ENCODE measurements at regions not wholly inside any gene's neighbourhood (a gene's known extent, or its start where the extent isn't known, plus 50 kb on each side); places are given as distances from the start of the nearest gene placed in this dataset.

DNA sequence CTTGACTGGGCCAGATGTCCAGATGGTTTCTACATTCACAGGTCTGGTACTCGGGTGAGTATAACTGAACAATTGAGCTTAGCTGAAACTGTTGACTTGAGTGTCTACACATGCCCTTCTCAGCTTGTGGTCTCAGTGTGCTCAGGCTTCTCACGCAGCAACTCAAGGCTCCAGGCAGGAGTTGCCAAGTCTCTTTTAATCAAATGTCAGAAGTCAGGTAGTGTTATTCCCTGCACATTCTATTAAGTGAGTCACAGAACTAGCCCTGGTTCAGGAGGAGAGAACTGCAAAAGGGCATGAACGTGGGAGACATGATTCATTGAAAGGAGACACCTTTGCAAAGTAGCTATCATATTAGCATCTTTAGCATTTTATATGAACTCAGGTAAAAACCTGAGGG lies 199.3 kb upstream of the ACTBL2 start:
- no peak for DNase-seq

DNA sequence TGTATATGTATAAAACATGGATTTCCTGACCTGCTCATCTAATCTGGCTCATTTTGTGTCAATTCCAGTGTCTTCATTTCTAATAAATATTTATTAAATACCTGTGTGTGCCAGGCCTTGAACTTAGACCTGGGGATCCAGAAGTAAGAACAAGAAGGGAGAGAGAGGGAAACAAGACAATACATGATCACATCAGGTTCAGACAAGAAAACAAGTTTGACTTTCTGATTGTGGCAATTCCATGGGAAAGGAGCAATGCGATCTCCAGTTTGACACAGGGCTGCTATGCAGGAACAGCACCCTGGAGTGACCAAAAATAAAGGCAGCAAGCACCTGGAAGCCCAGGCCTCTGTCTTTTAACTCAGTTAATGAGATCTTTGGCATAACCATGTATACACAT lies 198.1 kb upstream of the ACTBL2 start:
- no peak for DNase-seq

DNA sequence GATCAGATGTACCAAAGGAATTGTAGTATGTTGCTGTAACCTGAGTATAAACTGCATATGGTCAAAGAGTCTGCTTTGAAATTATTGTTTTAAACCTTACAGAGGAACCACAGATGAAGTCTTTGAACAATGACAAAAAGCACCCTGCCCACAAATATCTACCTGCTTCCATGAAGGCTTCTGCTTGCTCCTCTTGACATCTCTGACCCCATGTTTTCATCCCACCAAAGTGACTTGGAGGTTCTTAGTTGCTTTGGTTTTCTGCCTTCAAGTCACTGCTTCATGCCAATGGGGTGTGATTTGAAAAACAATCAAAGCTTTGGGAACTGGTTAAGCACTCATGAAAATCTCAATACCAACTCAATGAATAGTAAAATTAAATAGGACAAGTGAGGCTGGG lies 194.6 kb upstream of the ACTBL2 start:
- no peak for DNase-seq

DNA sequence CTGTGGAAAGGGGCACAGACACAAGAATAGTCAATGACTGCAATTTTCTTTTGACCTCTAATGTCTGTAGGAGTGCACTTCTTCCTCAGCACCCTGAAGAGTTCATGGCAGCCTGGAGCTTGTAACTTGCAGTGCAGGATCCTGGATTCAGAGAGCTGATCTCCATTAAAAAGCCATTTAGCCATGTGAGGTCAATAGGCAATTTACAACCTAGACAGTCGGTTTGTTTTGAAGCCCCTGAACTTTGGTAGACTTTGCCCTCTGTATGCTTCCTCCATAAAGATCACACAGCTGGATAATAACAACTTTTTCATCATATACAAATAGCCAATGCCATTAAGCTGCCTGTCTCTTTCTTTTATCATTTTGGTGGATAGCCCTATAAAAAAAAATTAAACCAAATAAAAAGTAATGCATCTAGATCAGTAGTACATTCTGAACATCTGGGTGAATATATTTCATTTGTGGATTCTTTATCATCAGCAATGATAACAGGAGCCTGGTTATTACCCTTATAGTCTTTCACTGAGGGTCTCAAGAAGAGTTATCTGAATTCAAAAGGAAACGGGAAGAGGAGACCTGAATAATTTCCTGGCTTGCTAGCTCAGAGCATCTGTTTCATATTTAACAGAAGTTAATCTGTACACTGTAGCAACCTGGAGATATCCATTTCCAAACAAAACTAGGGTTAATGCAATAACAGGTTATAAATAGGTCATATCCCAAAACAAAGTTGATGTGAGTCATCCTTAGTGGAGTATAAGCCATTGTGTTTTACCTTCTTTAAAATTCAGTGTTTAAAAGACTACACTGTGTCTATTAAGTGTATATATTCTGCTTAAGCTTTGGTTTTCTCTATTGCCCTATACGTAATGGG lies 193.8 kb upstream of the ACTBL2 start:
- DNase-seq, result peak in 1 of 3 donors; percentile 24

GRCh38 chr5:57675236-57675635 lies 192.6 kb upstream of the ACTBL2 start:
- no peak for DNase-seq

DNA sequence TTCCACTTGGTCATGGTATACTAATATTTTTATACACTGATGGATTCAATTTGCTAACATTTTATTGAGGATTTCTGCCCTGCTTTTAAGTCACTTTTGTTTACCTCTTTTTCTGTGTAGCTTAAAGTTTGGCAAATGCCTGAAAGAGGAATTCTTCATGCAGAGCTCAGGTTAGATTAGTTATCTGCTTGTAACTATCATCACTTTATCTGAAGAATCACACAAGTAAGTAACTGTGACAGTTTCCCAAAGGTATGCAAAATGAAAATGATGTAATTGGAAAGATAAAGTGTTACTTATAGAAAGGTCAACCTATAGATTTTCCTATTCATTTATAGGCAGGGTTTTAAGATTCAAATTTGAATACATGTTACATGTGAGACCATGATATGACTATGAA lies 188.8 kb upstream of the ACTBL2 start:
- DNase-seq, result no peak

- no peak for DNase-seq
Observed at GRCh38 chr5:57666582-57666981, 184.0 kb upstream of the ACTBL2 start.

DNA sequence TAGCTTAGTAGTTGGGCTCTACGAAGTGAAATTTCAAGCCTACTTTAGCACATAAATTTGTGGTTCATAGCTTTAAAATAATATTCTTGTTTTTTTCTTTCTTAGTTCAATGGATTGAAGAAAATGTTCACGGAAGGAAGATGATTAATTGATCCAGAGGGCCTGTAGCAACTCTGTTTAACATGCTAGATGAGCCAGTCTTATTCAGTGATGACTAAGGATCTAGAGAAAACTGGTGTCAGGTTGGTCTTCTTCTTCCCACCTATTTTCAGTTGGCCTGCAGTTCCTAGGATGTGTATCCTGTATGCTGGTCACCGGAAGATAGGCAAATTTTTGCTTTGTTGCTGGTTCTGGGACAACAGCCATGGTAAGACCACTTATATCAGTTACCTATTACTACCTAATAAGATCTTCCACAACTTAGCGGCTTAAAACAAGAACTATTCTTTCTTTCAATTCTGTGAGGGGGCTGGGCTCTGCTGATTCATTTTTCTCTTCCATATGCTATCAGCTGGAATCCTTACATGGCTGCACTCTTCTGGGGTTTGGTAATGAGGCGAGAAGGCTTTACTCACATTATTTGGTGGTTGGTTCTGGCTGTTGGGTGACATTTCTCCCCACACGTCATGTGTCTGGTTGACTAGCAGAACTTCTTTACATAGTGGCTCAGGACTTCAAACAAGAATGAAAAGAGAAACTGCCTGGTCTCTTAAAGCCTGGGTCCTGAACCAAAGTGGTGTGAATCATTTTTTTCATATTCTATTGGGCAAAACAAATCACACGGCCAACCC lies 182.7 kb upstream of the ACTBL2 start:
- no peak for DNase-seq

DNA sequence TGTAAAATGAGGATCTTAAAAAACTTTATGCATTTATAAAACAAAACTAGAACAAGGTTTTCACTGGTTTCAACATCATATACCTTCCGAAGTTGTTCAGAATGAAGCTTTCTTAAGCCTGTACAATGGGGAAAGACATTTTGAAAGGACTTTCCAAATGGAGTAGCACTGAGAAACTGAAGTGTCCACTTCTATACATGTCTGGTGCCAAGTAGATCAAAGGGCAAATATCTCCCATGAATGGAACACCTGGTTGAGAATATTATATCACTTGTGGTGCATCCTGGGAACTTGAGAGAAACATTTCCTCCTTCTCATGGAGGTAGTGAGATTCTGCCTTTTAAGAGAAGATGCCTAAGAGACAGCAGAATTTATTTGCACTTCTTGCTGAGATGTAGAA lies 182.1 kb upstream of the ACTBL2 start:
- no peak for DNase-seq

- no peak for DNase-seq
Observed at GRCh38 chr5:57663466-57663865, 180.9 kb upstream of the ACTBL2 start.

- DNase-seq, result peak in 1 of 3 donors; percentile 18
Observed at GRCh38 chr5:57662991-57663390, 180.4 kb upstream of the ACTBL2 start.

DNA sequence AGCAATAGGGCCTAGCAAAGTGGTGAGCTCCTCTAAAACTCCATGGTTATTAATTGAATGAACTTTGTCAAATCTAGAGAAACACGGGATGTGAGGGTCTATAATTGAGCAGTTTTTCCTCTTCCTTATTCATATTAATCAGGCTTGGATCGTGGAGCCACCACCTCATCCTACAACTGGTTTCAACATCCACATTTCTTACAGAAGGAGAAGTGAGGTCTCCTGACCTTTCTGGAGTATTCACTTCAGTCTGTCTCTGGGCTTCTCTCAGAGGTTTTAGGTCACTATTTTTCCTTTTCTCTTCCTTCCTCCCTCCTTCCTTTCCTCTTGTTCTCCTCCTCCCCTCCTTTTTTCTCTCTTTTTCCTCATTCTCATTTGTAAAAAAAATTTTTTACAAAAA lies 177.3 kb upstream of the ACTBL2 start:
- no peak for DNase-seq

- no peak for DNase-seq
Observed at GRCh38 chr5:57658018-57658417, 175.4 kb upstream of the ACTBL2 start.

DNA sequence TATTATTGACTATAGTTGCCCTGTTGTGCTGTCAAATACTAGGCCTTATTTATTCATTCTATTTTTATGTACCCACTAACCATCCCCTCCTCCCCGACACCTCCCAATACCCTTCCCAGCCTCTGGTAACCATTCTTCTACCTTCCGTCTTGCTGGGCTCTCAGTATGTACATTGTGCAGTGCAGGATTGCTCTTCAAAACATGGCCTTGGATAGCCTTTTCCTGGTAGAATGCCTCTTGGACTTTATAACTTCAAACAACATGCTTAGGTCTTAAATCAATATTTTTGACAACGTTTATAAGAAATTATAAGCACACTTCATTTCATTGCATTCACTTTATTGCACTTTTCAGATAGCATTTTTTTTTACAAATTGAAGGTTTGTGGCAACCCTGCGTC lies 172.6 kb upstream of the ACTBL2 start:
- DNase-seq, result no peak

GRCh38 chr5:57653636-57654290 lies 171.2 kb upstream of the ACTBL2 start:
- DNase-seq, result peak; percentile 13 to 35 (median 29)

- DNase-seq, result no peak
Observed at GRCh38 chr5:57651127-57651526, 168.5 kb upstream of the ACTBL2 start.

DNA sequence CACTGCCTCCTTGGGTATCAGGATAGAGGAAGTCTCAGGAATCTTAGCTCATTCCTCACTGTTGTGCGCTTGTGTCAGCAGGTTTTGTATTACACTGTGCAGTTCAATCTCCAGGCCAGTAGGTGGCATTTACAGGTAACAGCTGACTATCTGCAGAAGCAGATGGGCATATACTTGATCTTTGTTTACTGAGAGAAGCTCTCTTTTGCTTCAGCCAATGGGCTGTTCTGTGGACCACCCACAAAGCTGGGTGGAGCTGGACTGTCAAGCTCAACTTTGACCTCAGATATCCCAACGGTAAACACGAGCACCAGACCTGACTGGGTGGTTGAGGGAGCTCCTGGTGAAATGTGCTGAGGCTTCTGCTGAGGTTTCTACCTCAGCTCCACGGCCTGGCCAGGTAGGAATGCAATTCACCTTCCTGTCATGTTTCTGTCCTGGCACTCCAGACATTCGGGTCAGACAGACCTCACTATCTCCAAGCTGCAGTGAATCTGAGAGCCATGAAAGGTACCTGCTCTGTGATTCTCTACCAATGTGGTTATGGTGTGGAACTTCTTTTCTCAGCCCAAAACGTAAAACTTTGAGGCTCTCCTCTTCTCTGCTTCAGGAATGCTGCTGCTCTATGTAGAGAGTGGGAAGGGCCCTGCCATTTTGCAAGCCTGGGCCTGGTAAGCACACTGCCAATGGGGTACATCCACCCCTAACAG lies 167.9 kb upstream of the ACTBL2 start:
- peak; percentile 3 to 30 (median 21) for DNase-seq

- no peak for DNase-seq
Observed at GRCh38 chr5:57642698-57643097, 160.1 kb upstream of the ACTBL2 start.

- no peak for DNase-seq
Observed at GRCh38 chr5:57642066-57642465, 159.5 kb upstream of the ACTBL2 start.

GRCh38 chr5:57635146-57635777 lies 152.7 kb upstream of the ACTBL2 start:
- DNase-seq, result no peak

DNA sequence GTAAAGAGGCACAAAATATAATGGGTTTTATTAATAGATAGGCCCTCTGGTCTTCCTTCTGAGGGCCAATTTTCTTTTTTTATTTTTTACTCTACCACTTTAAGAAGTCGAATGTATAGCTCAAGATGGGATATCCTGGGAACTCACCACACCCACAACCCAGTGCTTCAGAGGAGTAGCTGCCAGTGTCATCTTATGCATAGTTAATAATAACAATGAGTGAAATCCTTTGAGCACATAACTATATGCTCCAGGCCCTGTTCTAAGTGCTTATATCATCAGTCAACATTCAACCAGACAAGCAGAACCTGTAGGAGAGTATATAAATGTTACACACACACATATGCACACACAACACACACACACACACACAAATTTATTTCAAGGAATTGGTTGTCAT lies 150.3 kb upstream of the ACTBL2 start:
- DNase-seq, result no peak

All from muscle of back (tissue), 3 donors.